ENCODE measurements at regions not wholly inside any gene's neighbourhood (a gene's known extent, or its start where the extent isn't known, plus 50 kb on each side); places are given as distances from the start of the nearest gene placed in this dataset.

DNA sequence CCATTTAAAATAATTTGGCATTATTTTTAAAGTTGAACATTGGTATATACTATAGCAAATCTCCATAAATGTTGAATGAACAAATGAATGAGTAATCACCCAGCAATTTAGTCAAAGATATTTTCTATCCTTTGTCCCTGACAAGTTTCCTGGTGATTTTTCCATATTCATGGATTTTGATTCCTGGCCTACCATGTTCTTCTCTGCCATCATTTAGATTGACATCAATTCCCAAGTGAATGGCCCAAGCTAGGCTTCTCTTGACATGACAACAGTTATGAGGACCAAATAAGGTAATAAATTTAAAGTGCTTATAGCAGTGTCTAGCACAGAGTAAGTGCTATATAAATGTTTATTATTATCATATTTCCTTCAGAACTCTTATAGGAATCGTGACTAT is 120.1 kb upstream of the ADGRF1 start:
- intact Hi-C loops (cut with micrococcal nuclease): no loop called here
- Mint-ChIP-seq H3K36me3 (no peaks in the 10 kb centered on the region), H3K4me3 (no peak overlapping the region), H3K27me3 (no peaks in the 10 kb centered on the region), H3K9me3 (no peaks in the 10 kb centered on the region), H3K4me1 (ENCODE audit: low read depth) (no peaks in the 10 kb centered on the region), H3K27ac (no peak overlapping the region)
- ChIA-PET CTCF (no interaction called here), POLR2A (no interaction called here)
- DNase-seq: no peak

GRCh38 chr6:47161176-47161687 is 119.1 kb upstream of the ADGRF1 start:
- DNase-seq: no peak
- Mint-ChIP-seq H3K27me3 (no peaks in the 10 kb centered on the region), H3K4me3 (no peak overlapping the region), H3K27ac (no peak overlapping the region), H3K9me3 (no peaks in the 10 kb centered on the region), H3K4me1 (ENCODE audit: low read depth) (no peaks in the 10 kb centered on the region), H3K36me3 (no peaks in the 10 kb centered on the region)
- intact Hi-C loops (cut with micrococcal nuclease): no loop called here
- ChIA-PET POLR2A (no interaction called here), CTCF (interaction anchor here (0.7 kb wide), 1 partner anchor 751 kb away, joined by 3 read pairs; no protein-coding TSS in a partner anchor)

DNA sequence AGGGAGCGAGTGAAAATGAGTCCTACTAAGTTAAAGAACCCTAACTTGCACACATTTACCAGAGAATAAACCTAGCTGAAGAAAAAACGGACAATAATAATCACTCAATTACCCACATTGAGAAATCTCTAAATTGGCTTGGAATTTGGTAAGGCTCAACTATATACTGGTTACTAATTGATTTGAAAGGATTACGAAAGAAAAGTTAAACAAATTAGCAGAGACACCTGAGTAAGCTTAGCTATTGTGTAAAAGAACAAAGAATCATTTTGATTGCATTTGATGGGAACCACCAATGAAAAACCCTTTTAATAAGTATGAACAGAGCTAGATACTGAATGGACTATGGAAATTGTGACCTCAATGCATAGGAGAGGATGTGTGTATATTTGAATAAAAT is 118.6 kb upstream of the ADGRF1 start:
- ChIA-PET CTCF (interaction anchor here (0.7 kb wide), 1 partner anchor 750 kb away, joined by 3 read pairs; no protein-coding TSS in a partner anchor), POLR2A (no interaction called here)
- DNase-seq: no peak
- Mint-ChIP-seq H3K36me3 (no peaks in the 10 kb centered on the region), H3K4me1 (ENCODE audit: low read depth) (no peaks in the 10 kb centered on the region), H3K9me3 (no peaks in the 10 kb centered on the region), H3K27me3 (no peaks in the 10 kb centered on the region), H3K4me3 (no peak overlapping the region), H3K27ac (no peak overlapping the region)
- intact Hi-C loops (cut with micrococcal nuclease): no loop called here

DNA sequence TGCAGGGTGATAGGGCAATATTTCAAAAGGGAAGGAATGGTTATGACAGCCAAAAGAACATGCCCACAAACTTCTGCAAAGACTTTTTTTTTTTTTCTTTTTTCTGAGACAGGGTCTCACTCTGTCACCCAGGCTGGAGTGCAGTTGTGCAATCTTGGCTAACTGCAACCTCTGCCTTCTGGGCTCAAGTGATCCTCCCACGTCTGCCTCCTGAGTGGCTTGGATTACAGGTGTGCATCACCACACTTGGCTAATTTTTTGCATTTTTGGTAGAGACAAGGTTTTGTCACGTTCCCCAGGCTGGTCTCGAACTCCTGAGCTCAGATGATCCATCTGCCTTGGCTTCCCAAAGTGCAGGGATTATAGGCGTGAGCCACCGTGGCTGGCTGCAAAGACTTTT is 117.6 kb upstream of the ADGRF1 start:
- Mint-ChIP-seq H3K27me3 (no peaks in the 10 kb centered on the region), H3K4me3 (no peak overlapping the region), H3K36me3 (no peaks in the 10 kb centered on the region), H3K4me1 (ENCODE audit: low read depth) (no peaks in the 10 kb centered on the region), H3K9me3 (no peaks in the 10 kb centered on the region), H3K27ac (no peak overlapping the region)
- no peak for DNase-seq
- ChIA-PET POLR2A (no interaction called here), CTCF (no interaction called here)
- intact Hi-C loops (cut with micrococcal nuclease): no loop called here

DNA sequence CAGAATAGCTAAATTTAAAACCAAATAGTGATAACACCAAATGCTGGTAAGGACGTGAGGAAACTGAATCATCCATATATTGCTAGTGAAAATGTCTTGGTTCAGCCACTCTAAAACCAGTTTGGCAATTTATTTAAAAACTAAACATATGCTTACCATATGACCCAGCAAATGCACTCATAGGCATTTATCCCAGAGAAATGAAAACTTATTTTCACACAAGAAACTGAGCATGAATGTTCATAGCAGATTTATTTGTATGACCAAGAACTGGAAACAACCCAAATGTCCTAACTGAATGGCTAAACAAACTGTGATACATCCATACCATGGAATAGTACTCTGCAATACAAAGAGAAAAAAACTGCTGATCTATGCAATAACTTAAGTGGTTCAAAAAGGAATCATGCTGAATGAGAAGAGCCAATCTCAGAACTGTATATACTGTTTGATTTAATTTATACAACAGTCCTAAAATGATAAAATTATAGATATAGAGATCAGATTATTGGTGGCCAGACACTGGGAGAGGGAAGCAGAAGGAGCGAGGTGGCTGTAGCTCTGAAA is 115.6 kb upstream of the ADGRF1 start:
- H3K9me3 Mint-ChIP-seq: no peaks in the 10 kb centered on the region
- H3K27ac Mint-ChIP-seq: no peak overlapping the region
- H3K4me1 Mint-ChIP-seq (ENCODE audit: low read depth): no peaks in the 10 kb centered on the region
- no peaks in the 10 kb centered on the region for H3K36me3 Mint-ChIP-seq
- no peak for DNase-seq
- no peaks in the 10 kb centered on the region for H3K27me3 Mint-ChIP-seq
- ChIA-PET POLR2A (no interaction called here), CTCF (no interaction called here)
- H3K4me3 Mint-ChIP-seq: no peak overlapping the region
- intact Hi-C loops (cut with micrococcal nuclease): no loop called here

- H3K9me3 Mint-ChIP-seq: no peaks in the 10 kb centered on the region
- no peaks in the 10 kb centered on the region for H3K36me3 Mint-ChIP-seq
- CTCF ChIA-PET: no interaction called here
- H3K4me1 Mint-ChIP-seq (ENCODE audit: low read depth): no peaks in the 10 kb centered on the region
- no peaks in the 10 kb centered on the region for H3K27me3 Mint-ChIP-seq
- no peak overlapping the region for H3K27ac Mint-ChIP-seq
- POLR2A ChIA-PET: no interaction called here
- no peak for DNase-seq
- no peak overlapping the region for H3K4me3 Mint-ChIP-seq
- intact Hi-C loops (cut with micrococcal nuclease): no loop called here
Measured at GRCh38 chr6:47157063-47157462, 114.9 kb upstream of the ADGRF1 start.

DNA sequence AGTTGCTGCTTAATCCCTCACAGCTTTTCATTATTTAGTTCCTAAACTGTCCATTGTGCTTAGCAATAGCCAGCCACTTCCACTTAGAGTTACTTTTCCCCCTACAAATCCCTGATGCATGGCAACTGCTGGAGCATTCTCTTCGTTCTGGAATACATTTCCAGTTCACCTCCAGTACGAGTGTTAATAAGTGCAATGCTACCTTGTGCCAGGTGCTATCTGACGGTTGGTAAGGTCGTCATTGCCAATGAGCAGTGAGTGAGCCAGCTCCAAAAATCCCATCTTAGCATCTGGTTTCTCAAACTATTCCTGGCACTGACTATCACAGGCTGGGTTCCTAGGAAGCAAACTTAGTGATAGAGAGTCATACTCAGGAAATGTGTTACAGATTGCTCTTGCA is 114.1 kb upstream of the ADGRF1 start:
- intact Hi-C loops (cut with micrococcal nuclease): no loop called here
- no peaks in the 10 kb centered on the region for H3K4me1 Mint-ChIP-seq (ENCODE audit: low read depth)
- H3K4me3 Mint-ChIP-seq: no peak overlapping the region
- DNase-seq: no peak
- peaks cover 3% of the 10 kb centered on the region for H3K27me3 Mint-ChIP-seq
- H3K36me3 Mint-ChIP-seq: no peaks in the 10 kb centered on the region
- no peak overlapping the region for H3K27ac Mint-ChIP-seq
- no peaks in the 10 kb centered on the region for H3K9me3 Mint-ChIP-seq
- POLR2A ChIA-PET: no interaction called here
- CTCF ChIA-PET: no interaction called here

GRCh38 chr6:47153404-47153755 is 111.2 kb upstream of the ADGRF1 start:
- POLR2A ChIA-PET: no interaction called here
- peaks cover 5% of the 10 kb centered on the region for H3K27me3 Mint-ChIP-seq

DNA sequence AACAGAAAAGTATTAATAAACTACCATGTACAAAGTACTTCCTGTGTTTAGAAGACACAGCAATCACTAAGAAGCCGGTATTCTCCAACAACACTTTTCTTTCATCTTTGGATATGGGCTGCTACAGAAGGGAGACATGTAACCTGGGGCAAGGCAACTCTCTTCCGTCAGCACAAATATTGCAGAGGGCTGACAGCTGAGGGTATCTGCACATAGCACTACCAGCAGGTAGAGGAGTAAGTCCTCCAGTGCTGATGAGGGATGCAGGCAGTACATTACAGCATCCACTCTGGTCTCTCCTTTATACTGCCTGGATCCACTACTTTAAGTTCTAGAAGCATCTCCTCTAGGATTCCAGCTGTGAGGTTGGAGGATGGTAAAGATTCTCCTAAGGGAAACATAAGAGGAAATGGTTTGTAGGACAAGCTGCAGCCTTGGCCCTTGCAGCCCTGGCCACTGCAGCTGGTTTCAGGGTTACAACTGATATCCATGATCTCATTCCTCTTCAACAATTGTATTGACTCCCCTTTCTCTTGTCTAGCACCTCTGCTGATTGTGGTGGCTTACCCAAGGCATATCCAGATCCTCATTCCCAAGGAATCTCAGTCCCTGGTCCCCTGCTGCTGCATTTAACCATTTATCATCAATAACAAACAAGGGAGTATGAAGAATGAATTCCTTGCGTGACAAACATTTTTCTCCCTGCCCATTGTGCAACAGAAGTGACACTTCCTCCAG is 110.7 kb upstream of the ADGRF1 start:
- POLR2A ChIA-PET: no interaction called here
- Mint-ChIP-seq H3K4me1 (ENCODE audit: low read depth) (no peaks in the 10 kb centered on the region), H3K4me3 (no peak overlapping the region), H3K9me3 (no peaks in the 10 kb centered on the region), H3K27me3 (peaks cover 9% of the 10 kb centered on the region), H3K36me3 (no peaks in the 10 kb centered on the region), H3K27ac (no peak overlapping the region)
- intact Hi-C loops (cut with micrococcal nuclease): no loop called here
- no peak for DNase-seq
- CTCF ChIA-PET: no interaction called here

More at GRCh38 chr6:47153404-47153755, 111.2 kb upstream of the ADGRF1 start:
- intact Hi-C loops (cut with micrococcal nuclease): no loop called here
- Mint-ChIP-seq H3K4me1 (ENCODE audit: low read depth) (no peaks in the 10 kb centered on the region), H3K27ac (no peak overlapping the region), H3K36me3 (no peaks in the 10 kb centered on the region), H3K9me3 (no peaks in the 10 kb centered on the region), H3K4me3 (no peak overlapping the region)
- CTCF ChIA-PET: no interaction called here
- no peak for DNase-seq

DNA sequence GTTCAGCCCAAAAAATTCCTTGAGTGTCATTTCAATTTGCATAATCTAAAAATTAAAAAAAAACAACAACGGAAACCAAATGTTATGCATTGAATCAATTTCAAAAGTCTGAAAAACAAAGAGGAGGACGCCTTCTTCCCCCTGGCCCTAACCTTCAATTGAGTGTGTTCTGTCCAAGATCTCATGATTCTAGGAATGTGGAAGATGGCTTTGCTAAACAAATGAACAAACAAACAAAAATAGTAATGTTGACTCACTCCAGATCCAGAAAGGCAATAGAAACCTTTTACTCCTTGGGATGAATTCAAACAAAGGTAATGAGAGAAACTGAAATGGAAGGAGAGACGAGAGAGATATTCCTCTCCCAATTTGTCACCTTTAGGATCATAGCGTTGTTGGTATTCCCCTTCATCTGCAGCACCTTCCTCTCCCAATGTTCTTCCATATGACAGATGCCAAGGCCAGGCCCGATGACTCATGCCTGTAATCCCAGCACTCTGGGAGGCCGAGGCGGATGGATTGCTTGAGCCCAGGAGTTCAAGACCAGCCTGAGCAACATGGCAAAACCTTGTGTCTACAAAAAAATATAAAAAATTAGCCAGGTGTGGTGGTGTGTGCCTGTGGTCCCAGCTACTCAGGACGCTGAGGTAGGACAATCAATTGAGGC is 109.2 kb upstream of the ADGRF1 start:
- Mint-ChIP-seq H3K36me3 (no peaks in the 10 kb centered on the region), H3K27me3 (peaks cover 17% of the 10 kb centered on the region), H3K27ac (no peak overlapping the region), H3K4me3 (no peak overlapping the region), H3K4me1 (ENCODE audit: low read depth) (no peaks in the 10 kb centered on the region), H3K9me3 (no peaks in the 10 kb centered on the region)
- ChIA-PET CTCF (no interaction called here), POLR2A (no interaction called here)
- DNase-seq: no peak
- intact Hi-C loops (cut with micrococcal nuclease): no loop called here

DNA sequence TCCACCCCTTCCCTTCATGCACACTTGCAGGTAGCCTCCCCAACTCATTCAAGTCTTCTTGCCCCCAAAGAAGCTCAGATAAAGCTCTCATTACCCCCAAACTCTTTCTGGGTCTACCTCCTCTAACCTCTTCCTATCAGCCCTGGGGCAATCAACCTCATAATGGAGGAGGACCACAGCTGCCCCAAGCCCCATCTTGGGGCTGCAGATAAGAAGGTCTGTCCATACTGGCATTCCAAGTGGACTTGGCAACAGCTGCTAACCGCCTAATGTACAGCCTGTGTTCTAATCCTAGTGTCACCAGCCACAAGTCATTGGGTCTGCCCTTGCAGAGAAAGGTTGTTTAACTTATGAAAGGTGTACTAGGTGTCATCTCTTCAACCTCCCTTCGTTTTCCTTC is 107.4 kb upstream of the ADGRF1 start:
- POLR2A ChIA-PET: no interaction called here
- intact Hi-C loops (cut with micrococcal nuclease): no loop called here
- H3K27me3 Mint-ChIP-seq: peaks cover 18% of the 10 kb centered on the region
- H3K9me3 Mint-ChIP-seq: no peaks in the 10 kb centered on the region
- H3K27ac Mint-ChIP-seq: no peak overlapping the region
- DNase-seq: no peak
- CTCF ChIA-PET: interaction anchor here (0.6 kb wide), 1 partner anchor 131 kb away, joined by 3 read pairs; no protein-coding TSS in a partner anchor
- no peaks in the 10 kb centered on the region for H3K4me1 Mint-ChIP-seq (ENCODE audit: low read depth)
- H3K4me3 Mint-ChIP-seq: no peak overlapping the region
- H3K36me3 Mint-ChIP-seq: no peaks in the 10 kb centered on the region

- Mint-ChIP-seq H3K4me3 (no peak overlapping the region), H3K36me3 (no peaks in the 10 kb centered on the region), H3K27me3 (peaks cover 18% of the 10 kb centered on the region), H3K4me1 (ENCODE audit: low read depth) (no peaks in the 10 kb centered on the region), H3K27ac (no peak overlapping the region), H3K9me3 (no peaks in the 10 kb centered on the region)
- intact Hi-C loops (cut with micrococcal nuclease): no loop called here
- POLR2A ChIA-PET: no interaction called here
- no peak for DNase-seq
- CTCF ChIA-PET: interaction anchor here (0.6 kb wide), 1 partner anchor 131 kb away, joined by 3 read pairs; no protein-coding TSS in a partner anchor
Measured at GRCh38 chr6:47149066-47149465, 106.9 kb upstream of the ADGRF1 start.
